HK-2 (cell line): ENCODE measurements at regions not wholly inside any gene's neighbourhood (a gene's known extent, or its start where the extent isn't known, plus 50 kb on each side); places are given as distances from the start of the nearest gene placed in this dataset.
"Not testable (repeated sequence)": the region's sequence is repeated elsewhere in the genome, so short reads cannot be mapped to it uniquely, and the experiment has no call there.

ENCODE experiments used
- DNase-seq: peaks from one replicate; pipeline ENCODE4 v3.0.0-alpha.2; 2018; ENCODE audit not compliant: unreplicated experiment

- DNase-seq: peak; percentile 50
These were observed 323.1 kb upstream of the FAM78B start for GRCh38 chr1:166489670-166490436.

GRCh38 chr1:166490437-166490991 is 323.7 kb upstream of the FAM78B start:
- no peak for DNase-seq

- DNase-seq: not testable (repeated sequence)
These were observed 327.0 kb upstream of the FAM78B start for GRCh38 chr1:166493765-166494164.

- no peak for DNase-seq
These were observed 331.9 kb upstream of the POGK start for GRCh38 chr1:166507347-166507746.

GRCh38 chr1:166511761-166512160 is 327.5 kb upstream of the POGK start:
- DNase-seq: no peak

- no peak for DNase-seq
These were observed 325.2 kb upstream of the POGK start for GRCh38 chr1:166514067-166514466.

- no peak for DNase-seq
These were observed 311.5 kb upstream of the POGK start for GRCh38 chr1:166527752-166528151.

GRCh38 chr1:166538646-166539045 is 300.6 kb upstream of the POGK start:
- no peak for DNase-seq

GRCh38 chr1:166544036-166544435 is 295.2 kb upstream of the POGK start:
- DNase-seq: no peak

GRCh38 chr1:166544561-166544960 is 294.7 kb upstream of the POGK start:
- no peak for DNase-seq

GRCh38 chr1:166552706-166553105 is 286.6 kb upstream of the POGK start:
- no peak for DNase-seq

GRCh38 chr1:166570954-166571353 is 268.3 kb upstream of the POGK start:
- DNase-seq: no peak

GRCh38 chr1:166573199-166573598 is 266.1 kb upstream of the POGK start:
- no peak for DNase-seq

- DNase-seq: no peak
These were observed 259.4 kb upstream of the POGK start for GRCh38 chr1:166579557-166580501.

GRCh38 chr1:166588741-166589140 is 250.5 kb upstream of the POGK start:
- no peak for DNase-seq

- no peak for DNase-seq
These were observed 249.1 kb upstream of the POGK start for GRCh38 chr1:166590161-166590560.

GRCh38 chr1:166594646-166595045 is 244.6 kb upstream of the POGK start:
- DNase-seq: no peak

GRCh38 chr1:166597516-166597915 is 241.8 kb upstream of the POGK start:
- no peak for DNase-seq

GRCh38 chr1:166600574-166600973 is 238.7 kb upstream of the POGK start:
- DNase-seq: no peak

- DNase-seq: no peak
These were observed 237.5 kb upstream of the POGK start for GRCh38 chr1:166601650-166602278.

- DNase-seq: not testable (repeated sequence)
These were observed 236.5 kb upstream of the POGK start for GRCh38 chr1:166602801-166603200.

- no peak for DNase-seq
These were observed 236.0 kb upstream of the POGK start for GRCh38 chr1:166603296-166603695.
